Globus pallidus (tissue), 1 donor: ENCODE measurements at regions not wholly inside any gene's neighbourhood (a gene's known extent, or its start where the extent isn't known, plus 50 kb on each side); places are given as distances from the start of the nearest gene placed in this dataset.
A peak's percentile ranks its signal among the peaks of the same experiment; 100 is the strongest.
"Not testable (repeated sequence)": the region's sequence is repeated elsewhere in the genome, so short reads cannot be mapped to it uniquely, and the experiment has no call there.

ENCODE experiments used
- DNase-seq: peaks from one replicate; pipeline ENCODE4 v3.0.0-alpha.2; 2015; ENCODE audit warnings: low spot score

GRCh38 chr4:54852054-54852453 is 194.3 kb downstream of the KIT start:
- peak; percentile 80 for DNase-seq

- DNase-seq, result no peak
Observed at GRCh38 chr4:54844911-54845310, 187.2 kb downstream of the KIT start.

- no peak for DNase-seq
Observed at GRCh38 chr4:54843946-54844345, 186.2 kb downstream of the KIT start.

GRCh38 chr4:54843106-54843505 is 185.3 kb downstream of the KIT start:
- DNase-seq, result no peak

GRCh38 chr4:54842656-54843055 is 184.9 kb downstream of the KIT start:
- DNase-seq, result no peak

GRCh38 chr4:54842226-54842625 is 184.5 kb downstream of the KIT start:
- no peak for DNase-seq

GRCh38 chr4:54840992-54841768 is 183.4 kb downstream of the KIT start:
- peak; percentile 66 for DNase-seq

- DNase-seq, result no peak
Observed at GRCh38 chr4:54840430-54840829, 182.7 kb downstream of the KIT start.

GRCh38 chr4:54838301-54838700 is 180.5 kb downstream of the KIT start:
- no peak for DNase-seq

GRCh38 chr4:54837576-54838140 is 179.9 kb downstream of the KIT start:
- no peak for DNase-seq

GRCh38 chr4:54828361-54828760 is 170.6 kb downstream of the KIT start:
- not testable (repeated sequence) for DNase-seq

- no peak for DNase-seq
Observed at GRCh38 chr4:54823616-54824015, 165.9 kb downstream of the KIT start.

- no peak for DNase-seq
Observed at GRCh38 chr4:54819034-54819433, 161.3 kb downstream of the KIT start.

- DNase-seq, result no peak
Observed at GRCh38 chr4:54818481-54818880, 160.7 kb downstream of the KIT start.

- no peak for DNase-seq
Observed at GRCh38 chr4:54813674-54814073, 155.9 kb downstream of the KIT start.

- no peak for DNase-seq
Observed at GRCh38 chr4:54806351-54806750, 148.6 kb downstream of the KIT start.

GRCh38 chr4:54802336-54802735 is 144.6 kb downstream of the KIT start:
- DNase-seq, result no peak

GRCh38 chr4:54800831-54801530 is 143.2 kb downstream of the KIT start:
- no peak for DNase-seq

GRCh38 chr4:54794579-54794978 is 136.8 kb downstream of the KIT start:
- no peak for DNase-seq

GRCh38 chr4:54793856-54794422 is 136.2 kb downstream of the KIT start:
- DNase-seq, result no peak
